Endothelial cell of umbilical vein (primary cell): ENCODE measurements at regions not wholly inside any gene's neighbourhood (a gene's known extent, or its start where the extent isn't known, plus 50 kb on each side); places are given as distances from the start of the nearest gene placed in this dataset.

Experiments
- BruUV-seq: library from RNA; stranded (reverse); fragments of 400-500 nt; replicated peaks from 2 replicates; lab custom pipeline; 2021; lab: Mats Ljungman, UMichigan
- CTCF ChIA-PET: fragments of 300-600, 350-600 bp; sonication (Branson Sonifier 250); formaldehyde crosslinking; loops from one replicate; lab custom pipeline; 2021; ENCODE audit warnings: antibody characterized with exemption, inconsistent platforms; lab: Charles Lee
- POLR2A ChIA-PET: fragments of 300-600, 350-600 bp; sonication (Branson Sonifier 250); formaldehyde crosslinking; loops from one replicate; lab custom pipeline; 2021; ENCODE audit warnings: antibody characterized with exemption, inconsistent platforms; lab: Charles Lee
- DNase-seq: peaks from one replicate; pipeline ENCODE4 v3.0.0-alpha.2; 2011; ENCODE audit warnings: low read depth, low spot score
- FAIRE-seq: peaks from 2 replicates; lab custom pipeline; 2011; peaks lifted over from hg19 to GRCh38; lab: Jason Lieb, UNC
- H2AFZ ChIP-seq: 2 replicates; pipeline ENCODE4 v1.6.0; 2012; ENCODE audit warnings: low read depth, low read length, control low read depth, inconsistent platforms
- H3K27ac ChIP-seq: 2 replicates; pipeline ENCODE4 v1.5.1; 2011; ENCODE audit warnings: low read depth, mild to moderate bottlenecking, control low read depth, low read length, moderate library complexity; ENCODE audit not compliant: insufficient read depth
- H3K27me3 ChIP-seq, 2 experiments: 2 replicates each; pipeline versions ENCODE4 v1.6.0 to v1.6.1; 2011; ENCODE audit warnings: low read length in 2 of 2, mixed read lengths in 1 of 2; ENCODE audit not compliant: control insufficient read depth in 2 of 2, insufficient read depth in 2 of 2
- H3K36me3 ChIP-seq, 2 experiments: 2 replicates in 1 of 2; 3 replicates in 1 of 2; pipeline ENCODE4 v1.5.1; 2011; ENCODE audit warnings: low read length in 2 of 2, mild to moderate bottlenecking in 1 of 2, moderate library complexity in 1 of 2; ENCODE audit not compliant: control insufficient read depth in 2 of 2, insufficient read depth in 2 of 2; ENCODE audit errors: extremely low read depth in 1 of 2
- H3K4me1 ChIP-seq: 3 replicates; pipeline ENCODE4 v1.5.1; 2011; ENCODE audit warnings: mild to moderate bottlenecking, low read length; ENCODE audit not compliant: control insufficient read depth, insufficient read depth; ENCODE audit errors: extremely low read depth
- H3K4me2 ChIP-seq: 2 replicates; pipeline ENCODE4 v1.6.1; 2011; ENCODE audit warnings: low read length, control low read depth, mixed read lengths; ENCODE audit not compliant: insufficient read depth
- H3K4me3 ChIP-seq, 3 experiments: fragments of 200-600 bp in 1 of 3; sonication (generic), shearing (Covaris generic) in 1 of 3; replicated peaks in 1 of 3; 2 replicates each; pipeline ENCODE4 v1.5.1; 2011 to 2016; ENCODE audit warnings: control low read depth in 3 of 3, low read length in 3 of 3, mild to moderate bottlenecking in 2 of 3, inconsistent platforms in 1 of 3, low read depth in 1 of 3, moderate library complexity in 1 of 3; ENCODE audit not compliant: insufficient read depth in 1 of 3
- H3K79me2 ChIP-seq: 2 replicates; pipeline ENCODE4 v1.6.0; 2012; ENCODE audit warnings: low read length, inconsistent platforms; ENCODE audit not compliant: control insufficient read depth, insufficient read depth
- H3K9ac ChIP-seq: replicated peaks from 2 replicates; pipeline ENCODE3; 2011; ENCODE audit warnings: low read length, control low read depth; ENCODE audit not compliant: insufficient read depth; ENCODE audit errors: extremely low read depth
- H3K9me1 ChIP-seq: replicated peaks from 3 replicates; pipeline ENCODE4 v1.6.0; 2011; ENCODE audit warnings: mild to moderate bottlenecking, low read length; ENCODE audit not compliant: control insufficient read depth, insufficient read depth; ENCODE audit errors: extremely low read depth
- H3K9me3 ChIP-seq: replicated peaks from 2 replicates; pipeline ENCODE4 v1.5.1; 2012; ENCODE audit warnings: low read length, inconsistent platforms; ENCODE audit not compliant: control insufficient read depth, insufficient read depth
- H4K20me1 ChIP-seq: replicated peaks from 2 replicates; pipeline ENCODE3; 2011; ENCODE audit warnings: mild to moderate bottlenecking, low read length; ENCODE audit not compliant: control insufficient read depth, insufficient read depth; ENCODE audit errors: extremely low read depth
- EZH2 ChIP-seq: IDR thresholded peaks from 2 replicates; pipeline ENCODE4 v1.6.1; 2012; ENCODE audit warnings: borderline replicate concordance, low read depth, mild to moderate bottlenecking, moderate library complexity, low read length, inconsistent platforms; ENCODE audit not compliant: severe bottlenecking
- FOS ChIP-seq: IDR thresholded peaks from 2 replicates; pipeline ENCODE4 v1.6.1; 2011; ENCODE audit warnings: mild to moderate bottlenecking, low read length, moderate library complexity, borderline replicate concordance; ENCODE audit not compliant: insufficient read depth
- GATA2 ChIP-seq: IDR thresholded peaks from 2 replicates; pipeline ENCODE4 v1.7.0; 2011; ENCODE audit warnings: low read depth, mild to moderate bottlenecking, moderate library complexity, mixed read lengths, low read length; ENCODE audit not compliant: insufficient read length, insufficient read depth
- JUN ChIP-seq: IDR thresholded peaks from 2 replicates; pipeline ENCODE4 v1.6.1; 2011; ENCODE audit warnings: borderline replicate concordance, low read depth; ENCODE audit not compliant: insufficient read length, insufficient read depth
- MYC ChIP-seq: IDR thresholded peaks from one replicate; pipeline ENCODE4 v1.6.1; 2011; ENCODE audit warnings: mild to moderate bottlenecking, low read depth, low read length
- POLR2A ChIP-seq: IDR thresholded peaks from 2 replicates; pipeline ENCODE4 v1.6.1; 2012; ENCODE audit warnings: low read depth, mild to moderate bottlenecking, control low read depth, low read length
- POLR2AphosphoS5 ChIP-seq: IDR thresholded peaks from 2 replicates; pipeline ENCODE4 v1.6.1; 2012; ENCODE audit warnings: low read depth, mild to moderate bottlenecking, control low read depth, low read length, moderate library complexity; ENCODE audit not compliant: insufficient read depth
- dilution Hi-C: fragments of 300-500 bp; cut with MboI; formaldehyde crosslinking; loops from one replicate; pipeline ENCODE4 v1.15.0; 2019; ENCODE audit warnings: low sequenced_read_pairs; ENCODE audit not compliant: extremely low pct_ligation_motif_present
- intact Hi-C: fragments of 100-400 bp; cut with micrococcal nuclease; formaldehyde crosslinking; loops from one replicate; pipeline ENCODE4 v1.10.0; 2022
- TF ChIP-seq, protein P1 (sequence below): IDR thresholded peaks from 2 replicates; pipeline ENCODE4 v1.6.1; 2011; ENCODE audit not compliant: insufficient read depth, insufficient read length
- TF ChIP-seq, protein P2 (sequence below), 2 donors: IDR thresholded peaks; 1 replicate in 1 of 2; 2 replicates in 1 of 2; pipeline ENCODE4 v1.5.1; 2011; ENCODE audit warnings: low read length in 2 of 2, mild to moderate bottlenecking in 2 of 2, moderate library complexity in 2 of 2, control low read depth in 1 of 2, inconsistent platforms in 1 of 2, low read depth in 1 of 2; ENCODE audit not compliant: insufficient read depth in 1 of 2; ENCODE audit errors: extremely low read depth in 1 of 2

DNA sequence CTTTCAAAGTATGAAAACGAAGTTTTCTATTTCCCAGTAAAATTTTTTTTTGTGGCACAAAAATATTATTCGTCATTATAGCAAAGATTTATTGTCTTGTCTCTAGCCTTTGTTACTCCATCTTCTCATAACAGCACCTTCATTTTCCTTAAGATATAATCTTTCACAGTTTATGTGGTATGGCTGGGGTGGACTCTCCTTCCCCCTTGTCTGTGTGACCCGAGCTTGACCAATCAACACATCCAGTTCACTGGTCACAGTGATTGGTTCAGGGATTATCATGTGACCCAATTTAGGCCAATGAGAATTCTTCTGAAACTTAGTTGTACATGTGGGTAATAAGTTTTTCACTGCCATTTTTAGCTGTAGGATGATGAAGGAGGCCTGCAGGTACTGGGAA, 71.2 kb upstream of the DCBLD2 start:
- CTCF ChIA-PET, result interaction anchor here (1.0 to 1.7 kb wide), 7 partner anchors 8 to 155 kb away, joined by 3 to 10 read pairs (median 4); no protein-coding TSS in a partner anchor
- H3K4me1 ChIP-seq, result peaks cover 62% of the 10 kb centered on the region
- H3K4me2 ChIP-seq, result no peak overlapping the region
- H3K4me3 ChIP-seq, result no peak overlapping the region
- no peaks in the 10 kb centered on the region for H4K20me1 ChIP-seq
- peak overlapping the region; percentile 91 for H3K9ac ChIP-seq
- intact Hi-C loops, result loop anchor here (5.0 kb wide), 1 partner anchor 1070 kb away; no protein-coding TSS in a partner anchor
- no peaks in the 10 kb centered on the region for H3K9me3 ChIP-seq
- no peaks in the 10 kb centered on the region for H3K36me3 ChIP-seq
- FAIRE-seq (no peak), DNase-seq (no peak)
- dilution Hi-C loops, result no loop called here
- no peaks in the 10 kb centered on the region for H3K9me1 ChIP-seq
- TF ChIP-seq FOS (no peak), JUN (no peak), MYC (no peak), POLR2AphosphoS5 (no peak), POLR2A (no peak), GATA2 (no peak), EZH2 (no peak)
- TF ChIP-seq, protein P1, sequence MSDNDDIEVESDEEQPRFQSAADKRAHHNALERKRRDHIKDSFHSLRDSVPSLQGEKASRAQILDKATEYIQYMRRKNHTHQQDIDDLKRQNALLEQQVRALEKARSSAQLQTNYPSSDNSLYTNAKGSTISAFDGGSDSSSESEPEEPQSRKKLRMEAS, result no peak
- TF ChIP-seq, protein P2, sequence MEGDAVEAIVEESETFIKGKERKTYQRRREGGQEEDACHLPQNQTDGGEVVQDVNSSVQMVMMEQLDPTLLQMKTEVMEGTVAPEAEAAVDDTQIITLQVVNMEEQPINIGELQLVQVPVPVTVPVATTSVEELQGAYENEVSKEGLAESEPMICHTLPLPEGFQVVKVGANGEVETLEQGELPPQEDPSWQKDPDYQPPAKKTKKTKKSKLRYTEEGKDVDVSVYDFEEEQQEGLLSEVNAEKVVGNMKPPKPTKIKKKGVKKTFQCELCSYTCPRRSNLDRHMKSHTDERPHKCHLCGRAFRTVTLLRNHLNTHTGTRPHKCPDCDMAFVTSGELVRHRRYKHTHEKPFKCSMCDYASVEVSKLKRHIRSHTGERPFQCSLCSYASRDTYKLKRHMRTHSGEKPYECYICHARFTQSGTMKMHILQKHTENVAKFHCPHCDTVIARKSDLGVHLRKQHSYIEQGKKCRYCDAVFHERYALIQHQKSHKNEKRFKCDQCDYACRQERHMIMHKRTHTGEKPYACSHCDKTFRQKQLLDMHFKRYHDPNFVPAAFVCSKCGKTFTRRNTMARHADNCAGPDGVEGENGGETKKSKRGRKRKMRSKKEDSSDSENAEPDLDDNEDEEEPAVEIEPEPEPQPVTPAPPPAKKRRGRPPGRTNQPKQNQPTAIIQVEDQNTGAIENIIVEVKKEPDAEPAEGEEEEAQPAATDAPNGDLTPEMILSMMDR (IDR thresholded peaks at IDR 0.05; ENCODE audit: extremely low read depth in 1 of 2, insufficient read depth in 1 of 2, low read depth in 1 of 2, low read length in 2 of 2), result no peak
- no peaks in the 10 kb centered on the region for H3K79me2 ChIP-seq
- H2AFZ ChIP-seq, result no peak overlapping the region
- BruUV-seq, result TSS peak; percentile 84
- H3K27me3 ChIP-seq, result no peaks in the 10 kb centered on the region
- peak overlapping the region; percentile 100 for H3K27ac ChIP-seq
- POLR2A ChIA-PET, result interaction anchor here (1.9 kb wide), 1 partner anchor 71 kb away, joined by 8 read pairs; the partner anchor contains the start of gene DCBLD2
